Fibroblast of skin of back (primary cell): ENCODE measurements at regions not wholly inside any gene's neighbourhood (a gene's known extent, or its start where the extent isn't known, plus 50 kb on each side); places are given as distances from the start of the nearest gene placed in this dataset.

Source experiments
- DNase-seq: peaks from one replicate; pipeline ENCODE4 v3.0.0-alpha.2; 2013

DNA sequence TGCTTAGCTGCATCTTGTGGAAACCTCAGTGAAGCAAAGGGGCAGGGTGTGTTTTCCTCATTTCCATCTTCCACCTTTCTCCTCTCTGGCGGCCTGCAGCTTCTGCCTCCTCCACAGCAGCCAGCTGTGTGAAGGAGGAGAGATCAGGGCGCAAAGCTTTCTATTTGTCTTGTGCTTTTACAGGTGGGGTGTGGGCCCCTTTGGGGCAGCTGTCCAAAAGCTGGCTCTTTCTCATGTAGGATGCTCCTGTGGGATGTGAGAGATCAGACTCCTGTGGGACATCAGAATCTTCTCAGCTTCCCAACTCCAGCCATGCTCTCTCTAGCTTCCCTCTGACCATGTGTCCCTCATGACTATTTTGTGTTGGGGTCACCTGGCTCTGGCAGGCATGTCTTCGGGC, 227.1 kb downstream of the MID1 start:
- no peak for DNase-seq

- DNase-seq: peak; percentile 59
Observed at GRCh38 chrX:10393899-10394298, 226.5 kb downstream of the MID1 start.

DNA sequence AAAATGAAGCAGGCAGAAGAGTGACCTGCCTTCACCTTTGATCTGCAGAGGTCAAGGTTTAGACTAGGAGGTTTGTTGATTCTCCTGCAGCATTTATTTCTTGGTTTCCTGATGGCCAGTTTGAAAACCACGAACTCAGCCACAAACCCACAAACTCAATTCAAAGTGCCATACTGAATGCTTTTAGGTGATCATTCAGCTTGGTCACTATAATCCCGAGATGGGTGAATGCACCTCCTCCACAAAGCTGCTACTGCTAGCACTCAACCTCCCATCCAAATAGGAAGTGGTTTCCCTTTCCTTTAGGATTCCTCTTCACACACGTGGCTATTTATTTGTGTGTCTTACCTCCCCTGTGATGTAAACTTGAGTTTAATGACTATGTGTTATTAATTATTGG, 225.2 kb downstream of the MID1 start:
- DNase-seq: no peak
